Coronary artery (tissue), 2 donors: ENCODE measurements at regions not wholly inside any gene's neighbourhood (a gene's known extent, or its start where the extent isn't known, plus 50 kb on each side); places are given as distances from the start of the nearest gene placed in this dataset.
"Not testable (repeated sequence)": the region's sequence is repeated elsewhere in the genome, so short reads cannot be mapped to it uniquely, and the experiment has no call there.

ENCODE experiments used
- DNase-seq: peaks from one replicate; pipeline ENCODE4 v3.0.0-alpha.2; 2017; ENCODE audit warnings: low spot score
- H3K27ac ChIP-seq, 2 donors: fragments of 200-600 bp; sonication (generic); one replicate each; pipeline ENCODE4 v1.5.1; 2016 to 2019
- H3K4me3 ChIP-seq: fragments of 200-600 bp; sonication (generic); 2 replicates; pipeline ENCODE4 v1.5.1; 2016; ENCODE audit warnings: mild to moderate bottlenecking, moderate library complexity
- CTCF ChIP-seq: fragments of 200-600 bp; sonication (generic); IDR thresholded peaks from one replicate; pipeline ENCODE4 v1.5.1; 2019; ENCODE audit warnings: antibody characterized with exemption

GRCh38 chr6:132190097-132190814, 211.0 kb downstream of the MOXD1 start:
- Histone ChIP-seq H3K4me3 (no peak overlapping the region), H3K27ac (peak overlapping the region; percentile 50 to 63)
- no peak for TF ChIP-seq CTCF
- DNase-seq: no peak

GRCh38 chr6:132188556-132189264, 212.6 kb downstream of the MOXD1 start:
- TF ChIP-seq CTCF: no peak
- Histone ChIP-seq H3K27ac (peak overlapping the region in 1 of 2 donors; percentile 19), H3K4me3 (no peak overlapping the region)
- no peak for DNase-seq

GRCh38 chr6:132187816-132188215, 213.5 kb downstream of the MOXD1 start:
- TF ChIP-seq CTCF: no peak
- no peak overlapping the region for H3K4me3 ChIP-seq
- no peak overlapping the region for H3K27ac ChIP-seq
- no peak for DNase-seq

GRCh38 chr6:132184966-132185365, 216.3 kb downstream of the MOXD1 start:
- not testable (repeated sequence) for H3K4me3 ChIP-seq, H3K27ac ChIP-seq, DNase-seq

- TF ChIP-seq CTCF: no peak
- no peak overlapping the region for H3K4me3 ChIP-seq
- no peak overlapping the region for H3K27ac ChIP-seq
- DNase-seq: no peak
Measured at GRCh38 chr6:132179955-132180354, 221.3 kb downstream of the MOXD1 start.

GRCh38 chr6:132174919-132175318, 223.7 kb upstream of the CCN2 start:
- H3K4me3 ChIP-seq: no peak overlapping the region
- H3K27ac ChIP-seq: no peak overlapping the region
- DNase-seq: no peak
- TF ChIP-seq CTCF: no peak

GRCh38 chr6:132168961-132169360, 217.8 kb upstream of the CCN2 start:
- TF ChIP-seq CTCF: no peak
- Histone ChIP-seq H3K27ac (no peak overlapping the region), H3K4me3 (no peak overlapping the region)
- DNase-seq: no peak
